Activated T-cell treated with anti-CD3 and anti-CD28 coated beads, Interleukin-2, amount 50 U/mL, for 48 hours (primary cell): ENCODE measurements at regions not wholly inside any gene's neighbourhood (a gene's known extent, or its start where the extent isn't known, plus 50 kb on each side); places are given as distances from the start of the nearest gene placed in this dataset.
"Not testable (repeated sequence)": the region's sequence is repeated elsewhere in the genome, so short reads cannot be mapped to it uniquely, and the experiment has no call there.

Experiments used
- DNase-seq, 2 experiments: peaks; one replicate each; pipeline ENCODE4 v3.0.0-alpha.2; 2020

- no peak for DNase-seq
Observed at GRCh38 chr10:14425034-14425433, 94.3 kb upstream of the FRMD4A start.

DNA sequence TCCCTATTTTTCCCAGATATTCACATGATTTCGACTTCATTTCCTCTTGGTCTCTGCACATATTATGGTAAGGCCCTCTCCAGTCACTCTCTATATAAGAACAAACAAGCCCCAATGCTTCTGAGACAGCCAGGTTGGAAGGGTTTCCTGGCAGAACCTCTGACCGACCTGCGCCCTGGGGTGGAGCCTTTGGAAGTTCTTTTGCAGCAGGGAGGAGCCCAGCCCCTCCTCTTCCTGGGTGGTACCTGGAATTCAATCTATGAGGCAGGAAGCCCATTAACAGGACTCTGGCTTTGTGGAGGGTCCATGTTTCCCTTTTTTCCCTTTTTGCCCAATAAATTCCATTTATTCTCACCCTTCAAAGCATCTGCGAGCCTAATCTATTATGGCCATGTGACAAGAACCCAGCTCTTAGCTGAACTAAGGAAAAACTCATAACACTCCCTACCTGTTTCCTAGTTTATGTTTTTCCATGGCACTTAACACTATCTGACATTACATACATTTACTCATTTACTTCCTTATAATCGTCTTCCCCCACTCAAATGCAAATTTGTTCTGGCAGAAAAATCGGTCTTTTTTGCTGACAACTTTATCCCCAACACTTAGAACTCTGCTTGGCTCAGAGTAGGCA lies 92.5 kb upstream of the FRMD4A start:
- DNase-seq, result no peak

GRCh38 chr10:14422431-14422830 lies 91.7 kb upstream of the FRMD4A start:
- no peak for DNase-seq

GRCh38 chr10:14421941-14422340 lies 91.2 kb upstream of the FRMD4A start:
- DNase-seq, result no peak

GRCh38 chr10:14417336-14417735 lies 86.6 kb upstream of the FRMD4A start:
- DNase-seq, result not testable (repeated sequence)

GRCh38 chr10:14416308-14416700 lies 85.6 kb upstream of the FRMD4A start:
- DNase-seq, result no peak

DNA sequence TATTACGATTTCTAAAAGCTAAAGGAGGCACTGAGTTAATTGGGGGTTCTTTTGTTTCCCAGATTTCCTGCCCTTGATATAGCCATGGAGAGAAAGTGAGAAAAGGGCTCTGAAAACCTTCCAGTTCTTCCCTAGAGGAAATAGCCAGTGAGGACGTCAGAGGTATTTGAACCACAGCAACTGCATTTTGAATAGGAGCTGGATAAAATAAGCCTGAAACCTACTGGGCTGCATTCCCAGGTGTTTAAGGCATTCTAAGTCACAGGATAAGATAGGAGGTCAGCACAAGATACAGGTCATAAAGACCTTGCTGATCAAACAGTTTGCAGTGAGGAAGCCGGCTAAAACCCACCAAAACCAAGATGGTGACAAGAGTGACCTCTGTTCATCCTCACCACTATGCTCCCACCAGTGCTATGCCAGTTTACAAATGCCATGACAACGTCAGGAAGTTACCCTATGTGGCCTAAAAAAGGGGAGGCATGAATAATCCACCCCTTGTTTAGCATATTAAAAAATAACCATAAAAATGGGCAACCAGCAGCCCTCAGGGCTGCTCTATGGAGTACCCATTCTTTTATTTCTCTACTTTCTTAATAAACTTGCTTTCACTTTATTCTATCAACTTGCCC lies 85.1 kb upstream of the FRMD4A start:
- no peak for DNase-seq

DNA sequence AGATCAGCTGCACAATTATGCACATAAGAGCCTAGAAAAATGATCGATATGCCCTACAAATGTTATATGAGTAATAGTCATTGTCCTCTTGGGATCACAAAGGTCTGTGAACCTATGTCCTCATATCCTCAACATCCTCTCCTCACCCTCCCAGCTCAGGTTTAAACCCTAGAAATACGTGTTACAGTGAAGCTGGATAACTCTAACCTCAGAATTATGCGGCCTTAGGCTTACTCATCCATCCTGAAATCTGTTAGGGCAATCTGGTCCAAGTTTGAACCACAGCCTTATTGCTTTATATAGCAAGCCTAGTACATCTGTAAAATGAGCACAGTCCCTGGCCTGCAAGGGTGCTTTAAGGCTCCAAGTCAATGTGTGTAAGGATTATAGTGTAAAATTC lies 84.2 kb upstream of the FRMD4A start:
- DNase-seq, result no peak

GRCh38 chr10:14413523-14413922 lies 82.8 kb upstream of the FRMD4A start:
- no peak for DNase-seq

DNA sequence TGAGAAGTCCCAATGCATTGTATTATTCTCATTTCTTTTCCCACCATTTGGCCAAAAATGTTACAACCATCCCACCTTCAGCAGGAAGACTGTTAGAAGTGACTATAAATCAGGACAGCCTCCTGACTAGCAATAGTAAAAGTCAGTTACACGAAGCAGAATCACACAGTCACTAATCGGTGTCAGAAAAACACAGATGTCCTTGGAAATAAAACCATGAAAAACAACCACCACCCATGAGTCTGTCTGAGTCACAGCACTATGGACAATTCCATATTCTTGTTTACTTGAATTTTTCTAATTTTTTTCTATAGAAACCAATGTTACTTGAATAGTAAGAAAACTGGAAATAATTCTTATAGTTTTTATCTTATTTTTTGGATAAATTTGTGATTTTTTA lies 81.9 kb upstream of the FRMD4A start:
- no peak for DNase-seq

GRCh38 chr10:14409856-14410458 lies 79.2 kb upstream of the FRMD4A start:
- DNase-seq, result no peak

DNA sequence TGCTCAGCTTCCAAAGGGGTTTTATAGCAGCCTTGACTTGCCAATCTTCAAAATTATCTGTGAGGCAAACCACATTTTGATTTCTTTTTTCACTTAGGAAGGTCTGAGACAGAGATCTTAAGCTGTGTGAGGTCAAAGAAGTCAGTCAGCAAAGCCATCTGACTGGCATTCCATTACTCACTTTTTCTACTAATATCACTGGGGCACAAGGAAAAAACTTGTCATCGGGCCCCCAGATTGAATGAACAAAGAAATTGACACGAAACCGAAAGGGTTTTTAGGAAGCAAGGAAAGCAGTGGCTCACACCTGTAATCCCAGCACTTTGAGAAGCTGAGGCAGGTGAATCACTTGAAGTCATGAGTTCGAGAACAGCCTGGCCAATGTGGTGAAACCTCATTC lies 78.5 kb upstream of the FRMD4A start:
- DNase-seq, result peak; percentile 45 to 67

GRCh38 chr10:14408139-14408538 lies 77.4 kb upstream of the FRMD4A start:
- DNase-seq, result no peak

DNA sequence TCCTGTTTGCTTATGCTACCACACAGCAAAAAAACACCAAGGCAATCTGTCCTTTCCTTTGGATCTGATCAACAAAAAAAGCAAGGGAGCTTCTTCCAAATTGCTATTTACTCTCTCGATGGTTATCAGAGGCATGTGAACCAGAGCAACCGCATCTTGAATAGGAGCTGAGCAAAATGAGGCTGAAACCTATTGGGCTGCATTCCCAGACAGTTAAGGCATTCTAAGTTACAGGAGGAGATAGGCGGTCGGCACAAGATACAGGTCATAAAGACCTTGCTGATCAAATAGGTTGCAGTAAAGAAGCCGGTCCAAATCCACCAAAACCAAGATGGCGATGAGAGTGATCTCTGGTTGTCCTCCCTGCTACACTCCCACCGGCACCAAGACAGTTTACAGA lies 76.8 kb upstream of the FRMD4A start:
- DNase-seq, result no peak

DNA sequence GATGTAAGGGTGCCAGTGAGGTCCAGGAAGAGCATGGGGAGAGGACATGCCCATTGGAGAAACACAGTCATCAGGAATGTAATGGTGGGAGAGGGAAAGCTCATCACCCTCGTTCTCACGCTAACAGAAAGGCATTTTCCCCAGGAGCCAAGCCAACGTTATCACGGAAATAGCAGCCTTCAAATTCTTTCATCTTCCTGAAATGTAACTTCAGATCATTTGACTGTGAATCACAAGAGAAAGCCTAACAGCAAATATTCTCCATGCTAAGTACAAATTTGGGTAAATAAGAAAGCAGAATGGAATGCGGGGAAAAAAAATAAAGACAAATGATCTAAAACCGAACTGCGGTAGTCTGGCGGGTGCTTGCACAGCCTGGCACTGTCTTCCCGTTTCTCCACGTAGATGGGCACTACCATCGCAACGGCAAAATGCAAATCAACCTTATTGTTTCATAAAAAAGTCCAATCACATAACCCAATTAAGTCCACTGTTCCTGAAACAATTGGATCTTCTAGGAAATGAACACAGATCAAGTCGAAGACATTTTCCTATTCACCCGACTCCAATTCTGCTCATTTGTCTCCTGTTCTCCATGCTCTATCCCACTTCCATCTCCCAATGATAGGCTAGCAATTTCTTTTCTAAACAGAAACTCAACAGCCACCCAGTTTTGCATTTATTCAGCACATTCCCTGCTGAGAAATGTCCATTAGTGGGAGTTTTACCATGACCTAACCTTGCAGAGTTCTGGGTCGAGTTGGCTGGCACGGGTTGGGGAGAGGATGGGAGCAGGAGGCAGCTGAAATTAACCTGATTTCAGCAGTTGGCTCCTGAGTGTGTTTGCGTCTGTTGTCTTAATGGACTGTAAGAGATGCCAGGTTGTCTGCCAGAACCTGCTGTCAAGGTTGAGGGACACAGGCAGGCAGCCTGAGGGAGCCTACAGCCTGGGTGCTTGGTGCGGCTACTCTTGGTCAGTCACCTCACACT lies 74.6 kb upstream of the FRMD4A start:
- DNase-seq, result no peak

DNA sequence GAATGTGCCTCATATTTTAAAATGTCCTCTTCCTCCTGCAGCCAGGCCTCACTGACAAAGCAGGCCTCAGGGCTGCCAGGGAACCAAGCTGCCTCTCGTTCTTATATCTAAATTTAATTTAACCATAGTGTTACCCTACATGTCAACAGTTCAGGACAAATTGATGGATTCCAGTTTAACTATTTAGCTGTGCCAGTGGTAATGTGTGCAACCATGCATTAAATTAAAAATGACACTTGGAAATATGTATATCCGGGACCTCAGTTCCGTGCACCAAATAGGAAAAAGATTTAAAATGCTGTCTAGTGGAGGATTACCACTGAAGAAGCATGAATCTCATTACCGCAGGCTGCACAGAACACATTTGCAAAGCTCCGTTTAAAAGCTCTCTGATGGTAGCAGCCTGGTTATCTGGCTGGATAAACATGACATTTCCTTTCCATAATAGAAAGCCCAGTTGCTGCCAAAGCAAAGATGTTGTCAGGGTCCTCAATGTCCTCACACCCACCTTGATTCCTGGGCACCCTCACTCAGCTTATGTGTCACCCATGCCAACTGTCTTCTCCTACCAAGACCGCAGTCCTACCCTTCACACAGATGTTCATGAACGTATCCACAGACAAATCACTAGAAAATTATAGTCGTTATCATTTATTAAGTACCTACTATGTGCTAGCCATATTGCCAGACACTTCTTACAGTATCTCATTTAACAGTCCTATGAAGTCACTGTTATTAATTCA lies 73.3 kb upstream of the FRMD4A start:
- no peak for DNase-seq

- no peak for DNase-seq
Observed at GRCh38 chr10:14403359-14403758, 72.6 kb upstream of the FRMD4A start.

GRCh38 chr10:14399641-14400040 lies 68.9 kb upstream of the FRMD4A start:
- no peak for DNase-seq

- DNase-seq, result no peak
Observed at GRCh38 chr10:14397066-14397465, 66.3 kb upstream of the FRMD4A start.

- DNase-seq, result no peak
Observed at GRCh38 chr10:14396411-14397048, 65.8 kb upstream of the FRMD4A start.

DNA sequence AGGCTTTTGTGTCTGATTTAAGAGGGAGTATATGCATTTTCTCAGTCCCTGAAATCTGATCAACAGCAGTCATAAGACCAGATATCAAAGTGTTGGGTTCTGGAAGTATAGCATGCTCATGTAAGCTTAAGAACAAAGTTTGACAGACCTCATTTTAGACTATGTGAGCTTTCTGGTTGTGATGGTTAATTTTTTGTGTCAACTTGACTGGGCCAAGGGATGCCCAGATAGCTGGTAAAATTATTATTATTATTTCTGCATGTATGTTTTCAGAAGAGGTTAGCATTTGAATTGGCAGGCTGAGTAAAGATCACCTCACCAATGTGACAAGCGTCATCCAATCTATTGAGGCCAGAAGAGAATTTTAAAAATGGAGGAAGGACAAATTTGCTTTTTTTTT lies 63.5 kb upstream of the FRMD4A start:
- DNase-seq, result no peak

DNA sequence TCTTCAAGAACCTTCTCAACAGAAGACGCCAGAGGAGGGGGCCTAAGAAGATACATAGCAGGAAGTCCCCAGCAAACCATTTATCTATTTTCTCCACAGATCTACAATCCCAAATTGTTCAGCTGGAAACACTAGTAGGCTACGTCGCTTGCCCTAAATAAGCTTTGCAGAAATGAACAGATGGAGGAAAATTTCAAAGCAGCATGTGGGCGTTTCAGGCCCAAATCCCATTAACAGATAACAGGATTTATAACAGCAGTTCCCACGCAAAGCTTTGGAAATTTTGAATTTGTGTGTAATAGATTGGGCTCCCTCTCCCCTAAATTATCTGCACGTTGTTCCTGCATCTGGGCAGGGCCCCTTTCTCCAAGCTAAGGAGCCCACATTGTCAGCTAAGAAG lies 60.6 kb upstream of the FRMD4A start:
- no peak for DNase-seq
